Esophagus muscularis mucosa (tissue), 4 donors: ENCODE measurements at regions not wholly inside any gene's neighbourhood (a gene's known extent, or its start where the extent isn't known, plus 50 kb on each side); places are given as distances from the start of the nearest gene placed in this dataset.

Experiments used
- EP300 ChIP-seq: sonication (generic); formaldehyde crosslinking; IDR thresholded peaks from one replicate; pipeline ENCODE4 v1.6.1; 2017; ENCODE audit warnings: antibody characterized with exemption
- POLR2A ChIP-seq: fragments of 450-650 bp; IDR thresholded peaks from one replicate; pipeline ENCODE4 v1.6.1; 2017; ENCODE audit warnings: antibody characterized with exemption, moderate library complexity, mild to moderate bottlenecking, low read depth
- POLR2AphosphoS5 ChIP-seq, 2 donors: sonication (generic); formaldehyde crosslinking; IDR thresholded peaks; one replicate each; pipeline ENCODE4 v1.6.1; 2017; ENCODE audit warnings: antibody characterized with exemption in 2 of 2
- TF ChIP-seq, protein P1 (sequence below), 3 experiments: fragments of 200-600 bp in 2 of 3; fragments of 450-650 bp in 1 of 3; sonication (generic) in 2 of 3; IDR thresholded peaks; one replicate each; pipeline ENCODE4 v1.5.1; 2017 to 2019; ENCODE audit warnings: antibody characterized with exemption in 3 of 3, mild to moderate bottlenecking in 2 of 3, moderate library complexity in 1 of 3

DNA sequence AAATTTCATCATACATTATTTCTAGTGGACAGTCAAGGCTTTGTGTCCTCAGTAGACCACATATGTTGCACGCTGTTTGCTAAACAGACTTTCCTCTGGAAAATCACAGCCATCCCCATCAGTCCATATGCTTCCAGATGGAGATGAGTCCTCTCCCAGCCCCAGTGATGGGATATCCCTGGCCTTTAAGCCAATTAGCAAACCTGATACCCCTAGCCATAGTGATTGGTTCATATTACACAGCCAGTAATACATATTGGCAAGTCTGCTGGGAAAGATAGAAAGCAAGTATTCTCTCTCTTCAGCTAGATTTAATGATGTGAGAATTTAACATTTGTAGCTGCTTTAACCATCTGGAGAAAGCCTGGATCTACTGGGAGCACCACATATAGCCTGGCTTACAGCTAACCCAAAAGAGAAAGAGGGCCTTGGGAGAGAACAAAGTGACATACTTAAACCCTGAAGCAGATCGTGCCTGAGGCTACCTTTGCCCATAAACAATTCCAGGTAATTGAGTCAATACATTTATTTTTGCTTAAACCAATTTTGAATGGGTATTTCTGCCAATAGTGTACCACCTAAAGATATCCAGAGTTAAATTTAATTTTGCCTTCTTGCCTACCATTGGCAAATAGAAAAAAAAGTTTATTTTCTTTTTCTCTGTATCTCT, 103.5 kb upstream of the HIVEP1 start:
- TF ChIP-seq, protein P1, sequence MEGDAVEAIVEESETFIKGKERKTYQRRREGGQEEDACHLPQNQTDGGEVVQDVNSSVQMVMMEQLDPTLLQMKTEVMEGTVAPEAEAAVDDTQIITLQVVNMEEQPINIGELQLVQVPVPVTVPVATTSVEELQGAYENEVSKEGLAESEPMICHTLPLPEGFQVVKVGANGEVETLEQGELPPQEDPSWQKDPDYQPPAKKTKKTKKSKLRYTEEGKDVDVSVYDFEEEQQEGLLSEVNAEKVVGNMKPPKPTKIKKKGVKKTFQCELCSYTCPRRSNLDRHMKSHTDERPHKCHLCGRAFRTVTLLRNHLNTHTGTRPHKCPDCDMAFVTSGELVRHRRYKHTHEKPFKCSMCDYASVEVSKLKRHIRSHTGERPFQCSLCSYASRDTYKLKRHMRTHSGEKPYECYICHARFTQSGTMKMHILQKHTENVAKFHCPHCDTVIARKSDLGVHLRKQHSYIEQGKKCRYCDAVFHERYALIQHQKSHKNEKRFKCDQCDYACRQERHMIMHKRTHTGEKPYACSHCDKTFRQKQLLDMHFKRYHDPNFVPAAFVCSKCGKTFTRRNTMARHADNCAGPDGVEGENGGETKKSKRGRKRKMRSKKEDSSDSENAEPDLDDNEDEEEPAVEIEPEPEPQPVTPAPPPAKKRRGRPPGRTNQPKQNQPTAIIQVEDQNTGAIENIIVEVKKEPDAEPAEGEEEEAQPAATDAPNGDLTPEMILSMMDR (IDR thresholded peaks at IDR 0.05): no peak
- TF ChIP-seq EP300: no peak
- TF ChIP-seq POLR2AphosphoS5 (IDR thresholded peaks at IDR 0.05): no peak
- TF ChIP-seq POLR2A: no peak
